ENCODE measurements at regions not wholly inside any gene's neighbourhood (a gene's known extent, or its start where the extent isn't known, plus 50 kb on each side); places are given as distances from the start of the nearest gene placed in this dataset.

DNA sequence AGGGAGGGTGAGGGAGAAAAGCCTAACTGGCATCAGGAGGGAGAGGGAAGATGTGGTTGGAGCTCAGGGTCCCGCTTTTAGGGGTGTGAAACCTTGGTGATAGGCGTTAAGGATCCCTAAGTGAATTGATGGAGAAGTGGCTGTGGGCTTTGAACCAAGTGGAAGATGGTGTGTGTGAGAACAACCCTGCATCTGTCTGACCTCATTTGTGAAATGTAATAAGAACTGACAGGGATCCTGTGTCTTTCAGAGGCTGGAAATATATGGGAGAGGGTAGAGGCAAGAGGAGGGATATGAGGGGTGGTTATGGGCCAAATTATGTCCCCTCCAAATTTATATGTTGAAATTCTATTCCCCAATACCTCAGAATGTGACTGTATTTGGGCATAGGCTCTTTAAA, 63.8 kb upstream of the NRXN3 start:
- TF ChIP-seq, protein P1, sequence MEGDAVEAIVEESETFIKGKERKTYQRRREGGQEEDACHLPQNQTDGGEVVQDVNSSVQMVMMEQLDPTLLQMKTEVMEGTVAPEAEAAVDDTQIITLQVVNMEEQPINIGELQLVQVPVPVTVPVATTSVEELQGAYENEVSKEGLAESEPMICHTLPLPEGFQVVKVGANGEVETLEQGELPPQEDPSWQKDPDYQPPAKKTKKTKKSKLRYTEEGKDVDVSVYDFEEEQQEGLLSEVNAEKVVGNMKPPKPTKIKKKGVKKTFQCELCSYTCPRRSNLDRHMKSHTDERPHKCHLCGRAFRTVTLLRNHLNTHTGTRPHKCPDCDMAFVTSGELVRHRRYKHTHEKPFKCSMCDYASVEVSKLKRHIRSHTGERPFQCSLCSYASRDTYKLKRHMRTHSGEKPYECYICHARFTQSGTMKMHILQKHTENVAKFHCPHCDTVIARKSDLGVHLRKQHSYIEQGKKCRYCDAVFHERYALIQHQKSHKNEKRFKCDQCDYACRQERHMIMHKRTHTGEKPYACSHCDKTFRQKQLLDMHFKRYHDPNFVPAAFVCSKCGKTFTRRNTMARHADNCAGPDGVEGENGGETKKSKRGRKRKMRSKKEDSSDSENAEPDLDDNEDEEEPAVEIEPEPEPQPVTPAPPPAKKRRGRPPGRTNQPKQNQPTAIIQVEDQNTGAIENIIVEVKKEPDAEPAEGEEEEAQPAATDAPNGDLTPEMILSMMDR (IDR thresholded peaks at IDR 0.05) = no peak
- TF ChIP-seq GABPA (IDR thresholded peaks at IDR 0.05; ENCODE audit: low read depth) (no peak), MEF2A (IDR thresholded peaks at IDR 0.05; ENCODE audit: borderline replicate concordance, low read depth) (no peak), CHD2 (IDR thresholded peaks at IDR 0.05; ENCODE audit: low read length, partially characterized antibody) (no peak), RFX5 (IDR thresholded peaks at IDR 0.05; ENCODE audit: low read length) (no peak), GATA2 (CRISPR knock-in tag; IDR thresholded peaks at IDR 0.05) (no peak), SMC3 (IDR thresholded peaks at IDR 0.05; ENCODE audit: low read depth, low read length) (no peak), SIN3A (IDR thresholded peaks at IDR 0.05; ENCODE audit: borderline replicate concordance, low read depth, low read length) (no peak), TEAD4 (IDR thresholded peaks at IDR 0.05; ENCODE audit: borderline replicate concordance, insufficient read depth) (no peak), POLR2AphosphoS5 (IDR thresholded peaks at IDR 0.05; ENCODE audit: low read depth, low read length) (no peak)
- TF ChIP-seq, protein P2, sequence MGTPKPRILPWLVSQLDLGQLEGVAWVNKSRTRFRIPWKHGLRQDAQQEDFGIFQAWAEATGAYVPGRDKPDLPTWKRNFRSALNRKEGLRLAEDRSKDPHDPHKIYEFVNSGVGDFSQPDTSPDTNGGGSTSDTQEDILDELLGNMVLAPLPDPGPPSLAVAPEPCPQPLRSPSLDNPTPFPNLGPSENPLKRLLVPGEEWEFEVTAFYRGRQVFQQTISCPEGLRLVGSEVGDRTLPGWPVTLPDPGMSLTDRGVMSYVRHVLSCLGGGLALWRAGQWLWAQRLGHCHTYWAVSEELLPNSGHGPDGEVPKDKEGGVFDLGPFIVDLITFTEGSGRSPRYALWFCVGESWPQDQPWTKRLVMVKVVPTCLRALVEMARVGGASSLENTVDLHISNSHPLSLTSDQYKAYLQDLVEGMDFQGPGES (IDR thresholded peaks at IDR 0.05; ENCODE audit: low read depth, low read length) = no peak
